CD14-positive monocyte (primary cell): ENCODE measurements at regions not wholly inside any gene's neighbourhood (a gene's known extent, or its start where the extent isn't known, plus 50 kb on each side); places are given as distances from the start of the nearest gene placed in this dataset.

ENCODE experiments used
- DNase-seq, 3 donors: peaks; one replicate each; pipeline ENCODE4 v3.0.0-alpha.2; 2011 to 2022
- H2AFZ ChIP-seq: 2 replicates; pipeline ENCODE4 v1.6.0; 2012; ENCODE audit warnings: mild to moderate bottlenecking, low read depth, low read length, inconsistent platforms; ENCODE audit not compliant: insufficient read depth, poor library complexity, severe bottlenecking
- H3K27ac ChIP-seq, 2 donors: 1 replicate in 1 of 2; 2 replicates in 1 of 2; pipeline ENCODE4 v1.5.1; 2012 to 2013; ENCODE audit warnings: low read length in 2 of 2, control low read depth in 1 of 2, inconsistent platforms in 1 of 2, low read depth in 1 of 2, mild to moderate bottlenecking in 1 of 2
- H3K27me3 ChIP-seq, 2 donors: one replicate each; pipeline versions ENCODE4 v1.6.0 to v1.6.1; 2011 to 2013; ENCODE audit warnings: low read length in 2 of 2; ENCODE audit not compliant: control insufficient read depth in 2 of 2, insufficient read depth in 2 of 2
- H3K36me3 ChIP-seq, 2 donors: replicated peaks in 1 of 2; 1 replicate in 1 of 2; 2 replicates in 1 of 2; pipeline versions ENCODE4 v1.5.1 to v1.6.1; 2012 to 2013; ENCODE audit warnings: low read length in 2 of 2, control low read depth in 1 of 2, inconsistent platforms in 1 of 2, mild to moderate bottlenecking in 1 of 2; ENCODE audit not compliant: insufficient read depth in 2 of 2, control insufficient read depth in 1 of 2
- H3K4me1 ChIP-seq, 2 donors: 1 replicate in 1 of 2; 2 replicates in 1 of 2; pipeline versions ENCODE4 v1.5.1 to v1.6.1; 2012 to 2013; ENCODE audit warnings: low read length in 2 of 2, control low read depth in 1 of 2, inconsistent platforms in 1 of 2, mild to moderate bottlenecking in 1 of 2, moderate library complexity in 1 of 2; ENCODE audit not compliant: insufficient read depth in 2 of 2, control insufficient read depth in 1 of 2
- H3K4me2 ChIP-seq: replicated peaks from 2 replicates; pipeline ENCODE3; 2012; ENCODE audit warnings: low read length, moderate library complexity, mild to moderate bottlenecking; ENCODE audit not compliant: poor library complexity, severe bottlenecking; ENCODE audit errors: extremely low read depth
- H3K4me3 ChIP-seq, 3 experiments: fragments of 200-600 bp in 1 of 3; sonication (generic) in 1 of 3; replicated peaks in 1 of 3; 1 replicate in 2 of 3; 2 replicates in 1 of 3; pipeline ENCODE4 v1.5.1; 2011 to 2013; ENCODE audit warnings: low read length in 3 of 3, mild to moderate bottlenecking in 3 of 3, control low read depth in 2 of 3, low read depth in 2 of 3, inconsistent platforms in 1 of 3, moderate library complexity in 1 of 3
- H3K79me2 ChIP-seq: 2 replicates; pipeline ENCODE4 v1.6.0; 2012; ENCODE audit warnings: mild to moderate bottlenecking, control low read depth, inconsistent platforms, low read length, moderate library complexity; ENCODE audit not compliant: insufficient read depth
- H3K9ac ChIP-seq: 2 replicates; pipeline ENCODE4 v1.6.0; 2017; ENCODE audit warnings: low read length, mild to moderate bottlenecking; ENCODE audit not compliant: insufficient read depth, poor library complexity, severe bottlenecking
- H3K9me3 ChIP-seq, 2 donors: replicated peaks in 1 of 2; 1 replicate in 1 of 2; 2 replicates in 1 of 2; pipeline versions ENCODE4 v1.5.1 to v1.6.1; 2012 to 2013; ENCODE audit warnings: low read length in 2 of 2, control low read depth in 1 of 2; ENCODE audit not compliant: control insufficient read depth in 1 of 2, insufficient read depth in 1 of 2
- H4K20me1 ChIP-seq: 2 replicates; pipeline ENCODE4 v1.6.0; 2012; ENCODE audit warnings: mild to moderate bottlenecking, low read length, control low read depth, moderate library complexity; ENCODE audit not compliant: insufficient read depth
- H3K27ac Mint-ChIP-seq, 7 donors: one replicate each; pipeline ENCODE4 v1.8.0; 2020; ENCODE audit warnings: mild to moderate bottlenecking in 7 of 7, mixed read lengths in 7 of 7, moderate library complexity in 6 of 7, inconsistent platforms in 2 of 7
- H3K27me3 Mint-ChIP-seq, 3 donors: one replicate each; pipeline ENCODE4 v1.8.0; 2021 to 2022; ENCODE audit warnings: low read depth in 3 of 3, mild to moderate bottlenecking in 3 of 3, mixed read lengths in 3 of 3, moderate library complexity in 3 of 3, inconsistent platforms in 1 of 3
- H3K36me3 Mint-ChIP-seq, 2 donors: one replicate each; pipeline ENCODE4 v1.8.0; 2020; ENCODE audit warnings: mixed read lengths in 2 of 2, inconsistent platforms in 1 of 2, mild to moderate bottlenecking in 1 of 2
- H3K4me1 Mint-ChIP-seq: one replicate; pipeline ENCODE4 v1.8.0; 2020; ENCODE audit warnings: mild to moderate bottlenecking, mixed read lengths
- H3K4me3 Mint-ChIP-seq, 2 donors: one replicate each; pipeline ENCODE4 v1.8.0; 2020; ENCODE audit warnings: mild to moderate bottlenecking in 2 of 2, mixed read lengths in 2 of 2, moderate library complexity in 1 of 2
- H3K9me3 Mint-ChIP-seq, 7 donors: one replicate each; pipeline ENCODE4 v1.8.0; 2020 to 2022; ENCODE audit warnings: mixed read lengths in 7 of 7, mild to moderate bottlenecking in 6 of 7, moderate library complexity in 6 of 7, inconsistent platforms in 2 of 7
- CTCF ChIP-seq: fragments of 200-600 bp; IDR thresholded peaks from one replicate; pipeline ENCODE4 v1.8.0; 2022; ENCODE audit warnings: antibody characterized with exemption, mild to moderate bottlenecking
- WGBS: methylation state at CpG from one replicate; pipeline ENCODE4 v1.1.5; 2013; ENCODE audit warnings: missing lambda C conversion rate; ENCODE audit not compliant: insufficient coverage; 5-methylcytosine and 5-hydroxymethylcytosine counted together
- intact Hi-C, 2 donors: fragments of 100-400 bp; cut with micrococcal nuclease; formaldehyde crosslinking; loops; one replicate each; pipeline versions ENCODE4 v1.15.0 to v1.15.1; 2023

- no peak overlapping the region for H3K4me3 Mint-ChIP-seq
- Histone ChIP-seq H3K79me2 (no peaks in the 10 kb centered on the region), H3K9me3 (peaks cover 11 to 15% of the 10 kb centered on the region in 2 donors), H3K4me2 (no peak overlapping the region), H4K20me1 (no peaks in the 10 kb centered on the region), H3K27me3 (no peaks in the 10 kb centered on the region), H2AFZ (no peak overlapping the region), H3K4me1 (no peaks in the 10 kb centered on the region), H3K36me3 (no peaks in the 10 kb centered on the region), H3K9ac (no peak overlapping the region), H3K4me3 (no peak overlapping the region), H3K27ac (no peak overlapping the region)
- H3K27ac Mint-ChIP-seq = no peak overlapping the region
- no CpG with 5 or more reads among the region's 2 CpGs for WGBS
- intact Hi-C loops = no loop called here
- peaks cover 5 to 19% (median 6%) of the 10 kb centered on the region in 7 donors for H3K9me3 Mint-ChIP-seq
- no peaks in the 10 kb centered on the region for H3K27me3 Mint-ChIP-seq
- no peak for DNase-seq
- H3K4me1 Mint-ChIP-seq = no peaks in the 10 kb centered on the region
- TF ChIP-seq CTCF = no peak
- H3K36me3 Mint-ChIP-seq = no peaks in the 10 kb centered on the region
Measured at GRCh38 chr13:68174893-68175292, 944.8 kb upstream of the PCDH9 start.

GRCh38 chr13:68173111-68173510 lies 943.0 kb upstream of the PCDH9 start:
- Mint-ChIP-seq H3K36me3 (no peaks in the 10 kb centered on the region), H3K9me3 (peaks cover 0 to 13% (median 5%) of the 10 kb centered on the region in 7 donors), H3K27me3 (no peaks in the 10 kb centered on the region), H3K27ac (no peak overlapping the region), H3K4me1 (no peaks in the 10 kb centered on the region), H3K4me3 (no peak overlapping the region)
- Histone ChIP-seq H4K20me1 (no peaks in the 10 kb centered on the region), H3K36me3 (no peaks in the 10 kb centered on the region), H3K9ac (no peak overlapping the region), H3K4me1 (no peaks in the 10 kb centered on the region), H3K9me3 (peaks cover 5 to 9% of the 10 kb centered on the region in 2 donors), H3K4me3 (no peak overlapping the region), H3K27ac (no peak overlapping the region), H3K79me2 (no peaks in the 10 kb centered on the region), H3K4me2 (no peak overlapping the region), H3K27me3 (no peaks in the 10 kb centered on the region), H2AFZ (no peak overlapping the region)
- no CpG with 5 or more reads among the region's 2 CpGs for WGBS
- no peak for TF ChIP-seq CTCF
- intact Hi-C loops = no loop called here
- no peak for DNase-seq
